Osteocyte (in vitro differentiated cells): ENCODE measurements at regions not wholly inside any gene's neighbourhood (a gene's known extent, or its start where the extent isn't known, plus 50 kb on each side); places are given as distances from the start of the nearest gene placed in this dataset.

Source experiments
- DNase-seq: peaks from one replicate; pipeline ENCODE4 v3.0.0; 2021; ENCODE audit warnings: mixed read lengths; ENCODE audit not compliant: unreplicated experiment; ENCODE audit errors: extremely low spot score
- H3K27ac Mint-ChIP-seq: one replicate; pipeline ENCODE4 v1.8.0; 2021; ENCODE audit warnings: mild to moderate bottlenecking, mixed read lengths; ENCODE audit not compliant: unreplicated experiment
- H3K27me3 Mint-ChIP-seq: one replicate; pipeline ENCODE4 v1.8.0; 2021; ENCODE audit warnings: mixed read lengths; ENCODE audit not compliant: unreplicated experiment
- H3K36me3 Mint-ChIP-seq: one replicate; pipeline ENCODE4 v1.8.0; 2021; ENCODE audit warnings: mixed read lengths; ENCODE audit not compliant: unreplicated experiment
- H3K4me1 Mint-ChIP-seq: one replicate; pipeline ENCODE4 v1.8.0; 2021; ENCODE audit warnings: mixed read lengths; ENCODE audit not compliant: unreplicated experiment
- H3K4me3 Mint-ChIP-seq: one replicate; pipeline ENCODE4 v1.8.0; 2021; ENCODE audit warnings: mild to moderate bottlenecking, moderate library complexity, mixed read lengths; ENCODE audit not compliant: unreplicated experiment
- H3K9me3 Mint-ChIP-seq: one replicate; pipeline ENCODE4 v1.8.0; 2021; ENCODE audit warnings: mixed read lengths; ENCODE audit not compliant: unreplicated experiment
- TF ChIP-seq, protein P1 (sequence below): fragments of 200-600 bp; sonication (generic); IDR thresholded peaks from 2 replicates; pipeline ENCODE4 v1.5.0; 2021; ENCODE audit warnings: antibody characterized with exemption, mild to moderate bottlenecking, moderate library complexity

DNA sequence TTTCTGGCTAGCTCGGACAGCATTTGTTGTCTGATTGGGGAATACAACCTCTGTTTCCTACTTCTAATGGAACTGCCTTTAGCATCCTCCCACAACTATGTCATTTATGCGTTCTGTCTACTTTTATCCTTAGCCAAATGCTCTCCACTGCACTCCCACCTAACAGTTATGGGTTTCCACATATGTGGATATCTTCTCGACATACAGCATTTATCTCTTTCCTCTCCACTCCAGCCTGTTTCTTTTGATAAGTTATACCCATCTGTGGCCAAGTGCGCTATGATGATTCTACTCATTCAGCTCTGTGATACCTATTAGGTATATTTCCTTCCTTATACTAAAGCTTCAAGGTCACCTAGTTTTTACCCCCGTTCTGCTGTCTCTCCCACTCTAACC lies 122.2 kb upstream of the NAP1L1 start:
- Mint-ChIP-seq H3K9me3 (peaks cover 15% of the 10 kb centered on the region), H3K4me3 (no peak overlapping the region), H3K27ac (no peak overlapping the region), H3K36me3 (no peaks in the 10 kb centered on the region), H3K27me3 (peaks cover 3% of the 10 kb centered on the region), H3K4me1 (peaks cover under 1% of the 10 kb centered on the region)
- no peak for DNase-seq
- TF ChIP-seq, protein P1, sequence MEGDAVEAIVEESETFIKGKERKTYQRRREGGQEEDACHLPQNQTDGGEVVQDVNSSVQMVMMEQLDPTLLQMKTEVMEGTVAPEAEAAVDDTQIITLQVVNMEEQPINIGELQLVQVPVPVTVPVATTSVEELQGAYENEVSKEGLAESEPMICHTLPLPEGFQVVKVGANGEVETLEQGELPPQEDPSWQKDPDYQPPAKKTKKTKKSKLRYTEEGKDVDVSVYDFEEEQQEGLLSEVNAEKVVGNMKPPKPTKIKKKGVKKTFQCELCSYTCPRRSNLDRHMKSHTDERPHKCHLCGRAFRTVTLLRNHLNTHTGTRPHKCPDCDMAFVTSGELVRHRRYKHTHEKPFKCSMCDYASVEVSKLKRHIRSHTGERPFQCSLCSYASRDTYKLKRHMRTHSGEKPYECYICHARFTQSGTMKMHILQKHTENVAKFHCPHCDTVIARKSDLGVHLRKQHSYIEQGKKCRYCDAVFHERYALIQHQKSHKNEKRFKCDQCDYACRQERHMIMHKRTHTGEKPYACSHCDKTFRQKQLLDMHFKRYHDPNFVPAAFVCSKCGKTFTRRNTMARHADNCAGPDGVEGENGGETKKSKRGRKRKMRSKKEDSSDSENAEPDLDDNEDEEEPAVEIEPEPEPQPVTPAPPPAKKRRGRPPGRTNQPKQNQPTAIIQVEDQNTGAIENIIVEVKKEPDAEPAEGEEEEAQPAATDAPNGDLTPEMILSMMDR, result no peak

DNA sequence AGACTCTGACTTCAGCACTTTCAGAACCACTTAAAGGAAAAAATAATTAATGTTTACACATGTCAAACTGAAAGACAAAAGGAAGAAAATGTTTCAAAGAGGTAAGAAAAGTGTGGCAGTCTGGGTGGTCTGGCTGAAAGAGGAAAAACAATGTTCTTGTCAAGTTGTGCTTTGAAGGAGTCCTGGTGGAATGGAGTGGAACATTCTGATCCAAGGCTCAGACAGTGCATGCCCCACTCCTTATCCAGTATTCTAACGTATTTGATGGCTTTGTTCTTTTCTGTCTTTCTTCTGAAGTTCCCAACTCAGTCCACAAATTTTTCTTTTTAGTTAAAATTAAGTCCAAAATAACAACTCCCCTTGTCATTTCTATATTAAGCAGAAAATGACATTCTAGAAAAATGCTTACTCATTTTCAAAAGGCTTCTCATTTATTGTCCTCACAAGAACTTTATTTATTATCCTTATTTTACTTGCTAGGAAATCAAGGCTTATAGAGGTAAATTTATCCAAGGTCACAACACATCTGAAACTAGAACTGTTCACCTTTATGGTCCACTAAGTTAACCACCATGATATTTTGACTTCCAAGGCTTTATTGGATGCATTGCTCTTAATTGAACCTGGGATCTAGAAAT lies 121.7 kb upstream of the NAP1L1 start:
- Mint-ChIP-seq H3K4me1 (peaks cover 3% of the 10 kb centered on the region), H3K36me3 (no peaks in the 10 kb centered on the region), H3K4me3 (no peak overlapping the region), H3K27ac (no peak overlapping the region), H3K9me3 (peaks cover 20% of the 10 kb centered on the region), H3K27me3 (peaks cover 3% of the 10 kb centered on the region)
- no peak for DNase-seq
- TF ChIP-seq, protein P1, result no peak

DNA sequence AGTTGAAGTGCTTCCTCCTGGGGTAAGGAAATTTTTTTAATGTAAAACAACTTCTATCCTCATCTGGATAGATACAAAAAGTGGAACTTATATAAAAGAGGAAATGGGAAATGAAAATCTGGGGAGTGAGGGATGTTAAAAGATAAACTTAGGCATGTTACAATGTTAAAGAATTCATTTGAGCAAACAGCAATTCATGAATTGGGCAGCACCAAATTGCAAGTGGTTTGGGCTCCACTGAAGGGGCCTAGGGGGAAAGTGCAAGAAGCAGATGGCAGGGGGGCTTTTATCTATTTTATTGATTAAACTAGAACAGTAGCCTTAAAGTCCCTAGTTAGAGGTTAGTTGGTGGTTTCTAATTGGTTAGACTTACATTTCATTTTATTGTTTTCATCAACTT lies 118.1 kb upstream of the NAP1L1 start:
- H3K36me3 Mint-ChIP-seq, result peaks cover 8% of the 10 kb centered on the region
- H3K9me3 Mint-ChIP-seq, result peaks cover 41% of the 10 kb centered on the region
- H3K4me1 Mint-ChIP-seq, result peaks cover 3% of the 10 kb centered on the region
- TF ChIP-seq, protein P1, result no peak
- no peak for DNase-seq
- peaks cover 3% of the 10 kb centered on the region for H3K27me3 Mint-ChIP-seq
- no peak overlapping the region for H3K4me3 Mint-ChIP-seq
- no peak overlapping the region for H3K27ac Mint-ChIP-seq

DNA sequence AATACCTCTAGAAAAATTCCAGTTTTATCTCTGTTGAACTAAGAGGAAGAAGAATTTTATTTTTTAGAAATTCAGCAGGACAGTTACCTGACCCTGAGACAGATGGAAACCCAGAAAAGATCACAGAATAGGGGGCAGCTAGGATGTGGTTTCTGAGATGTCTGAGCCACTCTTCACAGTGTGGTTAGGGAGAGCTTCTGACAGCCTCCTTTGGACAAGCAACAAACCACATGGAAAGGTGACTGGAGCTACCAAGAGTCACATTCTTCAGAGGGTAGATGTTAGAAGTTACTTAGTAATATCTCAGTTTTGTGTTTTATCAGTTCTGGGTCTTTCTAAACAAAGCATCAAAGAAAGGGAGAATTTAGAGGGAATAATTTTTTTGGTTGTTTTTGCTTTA lies 117.3 kb upstream of the NAP1L1 start:
- Mint-ChIP-seq H3K4me3 (no peak overlapping the region), H3K4me1 (peaks cover 3% of the 10 kb centered on the region), H3K36me3 (peaks cover 8% of the 10 kb centered on the region), H3K9me3 (peaks cover 46% of the 10 kb centered on the region), H3K27ac (no peak overlapping the region), H3K27me3 (no peaks in the 10 kb centered on the region)
- DNase-seq, result no peak
- TF ChIP-seq, protein P1, result no peak

DNA sequence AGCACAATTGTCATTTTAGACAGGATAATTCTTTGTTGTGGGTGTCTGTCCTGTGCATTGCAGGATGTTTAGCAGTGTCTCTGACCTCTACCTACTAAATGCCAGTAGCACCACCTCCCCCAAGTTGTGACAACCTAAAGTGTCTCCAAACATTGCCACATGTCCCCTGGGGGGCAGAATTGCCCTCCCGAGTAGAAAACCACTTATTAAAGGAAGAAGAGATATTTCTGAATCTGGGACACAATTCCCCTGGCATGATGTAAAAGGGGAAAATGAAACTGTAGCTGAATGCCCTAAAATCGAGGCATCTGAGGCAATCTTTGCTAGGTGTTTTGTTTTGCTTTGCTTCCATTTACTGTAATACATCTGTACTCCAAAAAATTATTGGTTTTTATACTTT lies 116.8 kb upstream of the NAP1L1 start:
- TF ChIP-seq, protein P1, result no peak
- no peak for DNase-seq
- Mint-ChIP-seq H3K4me1 (peaks cover 3% of the 10 kb centered on the region), H3K27me3 (no peaks in the 10 kb centered on the region), H3K9me3 (peaks cover 46% of the 10 kb centered on the region), H3K27ac (no peak overlapping the region), H3K4me3 (no peak overlapping the region), H3K36me3 (peaks cover 8% of the 10 kb centered on the region)
